K562 (cell line): ENCODE measurements at regions not wholly inside any gene's neighbourhood (a gene's known extent, or its start where the extent isn't known, plus 50 kb on each side); places are given as distances from the start of the nearest gene placed in this dataset.

Experiments used
- AFF4 ChIP-seq: sonication (generic); formaldehyde crosslinking; IDR thresholded peaks from 2 replicates; pipeline ENCODE4 v1.8.0; 2023; ENCODE audit warnings: mild to moderate bottlenecking, missing genetic modification reagents
- CUX1 ChIP-seq: fragments of 200-800 bp; sonication (Bioruptor generic); IDR thresholded peaks from 2 replicates; pipeline ENCODE4 v1.6.1; 2016; ENCODE audit warnings: missing genetic modification characterization, missing compliant biosample characterization
- EP300 ChIP-seq: IDR thresholded peaks from 2 replicates; pipeline ENCODE4 v1.6.1; 2012; ENCODE audit warnings: low read length, improper control_type of control experiment
- EZH2 ChIP-seq: IDR thresholded peaks from 2 replicates; pipeline ENCODE4 v1.6.1; 2012; ENCODE audit warnings: low read depth, mild to moderate bottlenecking, inconsistent platforms, low read length, borderline replicate concordance
- PHF20 ChIP-seq: fragments of 450-650 bp; IDR thresholded peaks from 2 replicates; pipeline ENCODE4 v1.6.1; 2018; ENCODE audit not compliant: partially characterized antibody
- RBM34 ChIP-seq: fragments of 200-400 bp; formaldehyde crosslinking; IDR thresholded peaks from 2 replicates; pipeline ENCODE4 v1.6.1; 2018; ENCODE audit warnings: low read length, borderline replicate concordance; ENCODE audit not compliant: insufficient read depth
- RHOXF2B ChIP-seq: fragments of 250-450 bp; sonication (Bioruptor Pico); conservative IDR thresholded peaks from 2 replicates; pipeline ENCODE4 v1.5.1; 2021
- ZNF143 ChIP-seq: sonication (generic); formaldehyde crosslinking; IDR thresholded peaks from 2 replicates; pipeline ENCODE4 v1.9.0; 2022; ENCODE audit warnings: mild to moderate bottlenecking, missing genetic modification reagents
- ZNF316 ChIP-seq: fragments of 450-650 bp; IDR thresholded peaks from 2 replicates; pipeline ENCODE4 v1.6.1; 2016
- ZNF324 ChIP-seq: fragments of 250-450 bp; sonication (Bioruptor Pico); IDR thresholded peaks from 2 replicates; pipeline ENCODE4 v1.4.0; 2020; ENCODE audit warnings: mild to moderate bottlenecking
- TF ChIP-seq, protein P1 (sequence below), 3 experiments: fragments of 200-800 bp in 1 of 3; sonication (Bioruptor generic) in 1 of 3; sonication (generic) in 1 of 3; formaldehyde crosslinking in 1 of 3; IDR thresholded peaks; 2 replicates each; pipeline versions ENCODE4 v1.6.1 to v1.8.0; 2016 to 2022; ENCODE audit warnings: mild to moderate bottlenecking in 2 of 3, missing compliant biosample characterization in 2 of 3, missing genetic modification characterization in 2 of 3, missing genetic modification reagents in 1 of 3

DNA sequence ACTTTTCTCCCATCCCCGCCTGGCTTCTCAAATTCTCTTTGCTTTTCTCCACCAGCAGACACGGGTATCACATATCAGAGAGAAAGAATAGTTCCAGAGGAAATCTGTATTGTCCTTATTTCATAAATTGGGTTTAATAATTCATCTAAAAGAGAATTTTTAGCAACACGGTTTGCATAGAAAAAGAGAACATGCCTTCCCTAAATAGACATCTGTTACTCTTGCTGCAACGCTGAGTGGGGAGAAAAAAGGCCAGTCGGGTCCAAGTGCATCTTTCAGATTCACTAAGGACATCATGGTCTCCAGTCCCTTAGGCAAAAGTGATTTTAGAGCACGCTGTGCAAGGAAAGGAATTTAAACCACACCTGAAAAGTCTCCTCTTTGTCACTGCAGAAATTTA, 201.3 kb downstream of the ABHD5 start (continued):
- TF ChIP-seq, protein P1, sequence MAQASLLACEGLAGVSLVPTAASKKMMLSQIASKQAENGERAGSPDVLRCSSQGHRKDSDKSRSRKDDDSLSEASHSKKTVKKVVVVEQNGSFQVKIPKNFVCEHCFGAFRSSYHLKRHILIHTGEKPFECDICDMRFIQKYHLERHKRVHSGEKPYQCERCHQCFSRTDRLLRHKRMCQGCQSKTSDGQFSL (CRISPR knock-in tag; IDR thresholded peaks at IDR 0.05) = no peak
- TF ChIP-seq, protein P1 (tag; IDR thresholded peaks at IDR 0.05) = no peak
- TF ChIP-seq ZNF143 (CRISPR knock-in tag) = no peak
- TF ChIP-seq PHF20 = no peak
- no peak for TF ChIP-seq ZNF316
- TF ChIP-seq AFF4 (CRISPR knock-in tag) = no peak
- no peak for TF ChIP-seq CUX1
- no peak for TF ChIP-seq RHOXF2B (CRISPR knock-in tag)
- TF ChIP-seq RBM34 = no peak
- TF ChIP-seq EP300 = no peak
- TF ChIP-seq ZNF324 = no peak
- no peak for TF ChIP-seq EZH2
